HG03457 (cell line): ENCODE measurements at regions not wholly inside any gene's neighbourhood (a gene's known extent, or its start where the extent isn't known, plus 50 kb on each side); places are given as distances from the start of the nearest gene placed in this dataset.

Experiments used
- ATAC-seq: cut with Tn5 transposase; IDR thresholded peaks from one replicate; pipeline ENCODE4 v1.9.1; 2021; ENCODE audit warnings: moderate number of reproducible peaks; ENCODE audit not compliant: unreplicated experiment

DNA sequence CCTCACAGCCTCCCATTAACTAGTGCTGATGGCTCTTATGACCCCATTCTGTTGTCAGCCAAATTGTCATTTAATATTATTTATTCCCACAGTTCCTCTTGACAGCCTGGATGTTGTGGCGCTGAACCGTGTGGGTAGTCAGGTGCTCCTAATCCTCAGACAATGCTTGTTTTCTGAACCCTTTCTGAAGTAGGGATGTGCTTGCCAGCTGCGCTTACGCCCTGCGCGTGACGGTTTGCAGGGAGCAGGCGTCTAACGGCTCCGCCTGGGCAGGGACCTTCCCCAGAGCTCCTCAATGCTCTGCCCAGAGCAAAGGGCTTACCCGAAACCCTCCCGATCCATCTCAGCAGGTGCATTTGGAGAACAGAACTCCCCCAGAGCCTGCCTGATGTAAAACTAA is 358.2 kb upstream of the MYT1L start:
- ATAC-seq, result no peak

DNA sequence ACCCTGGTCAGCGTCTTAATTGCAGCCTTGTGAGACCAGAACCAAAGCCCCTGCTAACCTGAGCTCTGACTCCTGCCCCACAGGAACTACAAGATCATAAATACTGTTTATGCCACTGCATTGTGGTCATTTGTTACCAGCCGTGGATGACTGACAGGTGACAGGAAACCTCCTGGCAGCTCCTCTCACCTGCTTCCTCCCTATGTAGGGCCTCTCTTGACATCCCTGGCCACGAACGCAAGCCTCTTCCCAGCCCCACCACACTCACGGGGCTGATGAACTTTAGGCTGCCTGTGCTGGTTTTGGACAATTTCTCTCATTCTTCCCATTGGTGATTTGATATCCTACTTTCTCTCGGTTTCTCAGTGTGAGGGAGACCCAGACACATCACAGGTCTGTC is 357.2 kb upstream of the MYT1L start:
- ATAC-seq, result no peak

DNA sequence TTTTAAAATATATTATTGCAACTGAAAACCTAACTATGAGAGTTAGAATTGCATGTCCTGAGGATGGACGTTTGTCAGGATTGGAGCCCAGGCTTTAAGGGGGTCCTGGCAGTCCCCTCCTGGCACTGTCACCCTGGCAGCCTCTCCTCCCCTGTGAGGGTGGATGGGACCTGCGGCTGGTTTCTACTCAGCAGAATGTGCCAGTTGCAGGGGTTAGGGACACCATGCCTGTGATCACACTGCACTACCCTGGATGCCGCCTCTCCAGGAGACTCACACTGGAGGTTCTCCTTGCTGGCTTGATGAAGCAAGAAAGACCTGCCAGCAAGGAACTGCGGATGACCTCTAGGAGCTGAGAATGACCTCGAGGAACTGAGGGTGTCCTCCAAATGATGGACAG is 356.7 kb upstream of the MYT1L start:
- no peak for ATAC-seq

DNA sequence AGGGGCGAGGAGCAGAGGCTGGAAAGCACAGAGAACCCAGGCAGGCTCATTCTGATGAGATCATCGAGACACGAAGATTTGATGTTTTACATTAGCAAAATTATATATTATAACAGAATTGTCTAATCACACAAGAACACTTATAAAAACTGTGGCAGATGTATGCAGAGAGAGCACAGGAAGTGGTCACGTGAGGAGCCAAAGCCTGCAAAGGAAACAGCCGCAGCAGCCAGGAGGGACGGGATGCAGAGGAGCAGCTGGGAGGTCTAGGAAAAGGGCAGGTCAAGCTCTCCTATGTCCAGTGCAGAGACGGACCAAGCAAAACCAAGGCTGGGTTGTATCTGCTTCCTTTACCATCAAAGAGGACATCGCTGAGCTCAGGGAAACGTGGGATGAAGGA is 355.1 kb upstream of the MYT1L start:
- no peak for ATAC-seq

DNA sequence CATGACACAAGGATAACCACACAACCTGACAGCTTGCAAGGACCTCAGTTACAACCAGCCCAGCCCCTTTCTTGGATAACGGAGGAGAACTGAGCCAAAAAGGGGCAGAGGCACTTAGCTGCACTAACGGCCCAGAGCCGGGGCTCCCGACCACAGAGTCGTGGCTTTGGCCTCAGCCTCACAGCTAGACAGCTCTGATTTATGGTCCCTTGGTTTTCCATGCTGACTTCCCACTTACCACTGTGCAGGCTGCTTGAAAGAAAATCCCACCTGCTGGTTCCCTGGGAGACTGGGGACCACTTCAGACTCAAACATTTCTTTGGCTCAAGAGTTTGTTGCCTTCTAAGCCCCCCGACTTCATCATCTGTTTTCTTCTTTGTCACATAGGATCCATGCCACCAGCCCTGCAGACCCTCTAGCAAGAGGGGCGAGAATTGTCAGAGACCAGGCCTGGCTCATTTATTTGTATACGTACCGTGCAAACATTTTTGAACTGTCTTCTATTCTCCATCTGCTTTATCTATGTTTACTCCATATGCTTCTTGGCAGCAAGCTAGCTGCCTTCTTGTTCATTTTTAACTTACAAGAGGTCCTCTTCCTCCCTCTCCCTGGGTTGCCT is 352.6 kb upstream of the MYT1L start:
- ATAC-seq, result no peak

DNA sequence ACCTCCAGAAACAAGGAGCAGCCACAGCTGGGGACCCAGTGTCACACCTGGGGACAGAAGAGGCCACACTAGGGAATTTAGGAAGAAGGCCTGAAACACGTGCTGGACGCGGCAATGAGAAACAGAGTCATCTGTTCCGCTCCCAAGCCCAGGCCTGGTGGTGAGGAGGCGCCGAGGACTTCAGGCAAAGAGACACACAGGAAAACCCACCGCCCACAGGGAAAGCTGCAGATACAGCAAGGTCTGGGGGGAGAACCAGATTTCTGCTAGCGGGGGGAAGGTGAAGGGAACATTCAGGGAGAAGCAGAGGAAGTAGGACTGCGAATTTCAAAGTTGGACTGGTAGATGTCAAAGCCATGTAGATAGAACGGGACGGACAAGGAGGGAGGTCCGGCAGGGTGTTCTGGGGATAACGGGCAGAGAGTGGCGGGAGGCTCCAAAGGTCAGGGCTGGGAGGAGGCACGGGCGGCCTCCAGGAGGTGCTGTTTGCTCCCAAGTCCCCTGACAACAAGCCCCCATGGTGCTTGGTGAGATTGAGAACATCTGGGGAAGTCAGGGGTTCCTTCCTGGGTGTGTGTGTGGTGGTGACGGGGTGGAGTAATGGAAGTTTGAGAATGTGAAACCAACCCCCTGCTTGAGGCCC is 351.7 kb upstream of the MYT1L start:
- ATAC-seq, result no peak

DNA sequence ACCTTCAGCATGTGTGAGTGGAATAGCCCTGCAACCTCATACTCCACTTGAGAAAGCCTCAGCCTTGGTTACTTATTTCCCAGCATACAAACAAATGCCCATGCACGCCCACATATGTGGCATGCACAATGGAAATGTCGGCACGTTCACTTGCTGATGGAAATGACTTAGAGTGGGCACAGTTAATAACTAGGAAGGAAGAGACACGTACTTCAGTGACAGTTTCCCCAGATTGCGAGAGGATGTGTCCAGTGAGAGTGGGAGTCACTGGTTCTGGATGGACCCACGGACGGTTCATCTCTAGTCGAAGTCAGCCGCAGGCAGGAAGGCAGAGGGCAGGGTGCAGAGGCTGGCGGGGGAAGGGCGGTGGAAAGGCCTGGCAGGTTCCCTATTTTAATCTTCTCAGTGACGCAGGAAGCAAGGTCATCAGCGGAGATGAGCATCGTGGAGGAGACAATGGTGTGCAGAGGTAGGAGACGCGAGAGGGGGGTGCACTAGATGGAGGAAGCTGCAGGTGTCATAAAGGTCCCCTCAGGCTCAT is 350.7 kb upstream of the MYT1L start:
- ATAC-seq, result no peak

DNA sequence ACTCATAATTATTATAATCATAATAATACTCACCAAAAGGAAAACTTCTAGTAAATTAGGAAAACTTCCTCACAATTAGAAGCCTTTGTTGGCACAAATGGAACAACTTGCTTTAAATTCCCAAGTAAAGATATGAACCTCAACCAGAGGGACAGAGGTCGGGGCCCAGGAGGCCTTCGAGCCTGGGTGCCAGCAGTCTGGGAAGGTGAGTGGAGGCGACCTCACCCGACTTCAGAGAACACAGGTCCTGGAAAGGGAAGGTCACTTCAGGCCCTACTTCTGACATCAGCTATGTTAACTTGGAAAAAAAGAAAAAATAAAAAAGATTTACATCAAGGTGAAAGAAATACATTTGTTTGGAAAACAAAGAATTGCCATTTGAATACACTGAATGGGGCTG is 350.0 kb upstream of the MYT1L start:
- ATAC-seq, result no peak

DNA sequence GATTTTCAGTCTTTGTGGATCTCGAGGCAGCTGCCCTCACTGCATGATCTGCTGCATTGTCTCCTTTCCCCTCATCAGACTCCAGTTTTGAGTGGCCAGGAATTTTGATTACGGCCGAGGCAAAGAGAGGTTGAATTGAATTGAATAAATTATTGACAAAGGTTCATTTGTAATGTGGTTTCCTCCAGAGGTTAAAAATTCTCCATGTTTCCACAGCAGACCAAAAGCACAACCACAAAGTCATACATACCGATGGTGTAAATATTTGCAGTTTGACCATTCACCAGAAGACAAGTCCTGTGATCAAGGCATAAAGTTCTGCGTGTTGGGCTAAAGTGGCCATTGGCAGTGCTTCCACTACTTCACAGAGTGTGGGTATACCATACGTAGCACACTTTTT is 343.8 kb upstream of the MYT1L start:
- no peak for ATAC-seq

DNA sequence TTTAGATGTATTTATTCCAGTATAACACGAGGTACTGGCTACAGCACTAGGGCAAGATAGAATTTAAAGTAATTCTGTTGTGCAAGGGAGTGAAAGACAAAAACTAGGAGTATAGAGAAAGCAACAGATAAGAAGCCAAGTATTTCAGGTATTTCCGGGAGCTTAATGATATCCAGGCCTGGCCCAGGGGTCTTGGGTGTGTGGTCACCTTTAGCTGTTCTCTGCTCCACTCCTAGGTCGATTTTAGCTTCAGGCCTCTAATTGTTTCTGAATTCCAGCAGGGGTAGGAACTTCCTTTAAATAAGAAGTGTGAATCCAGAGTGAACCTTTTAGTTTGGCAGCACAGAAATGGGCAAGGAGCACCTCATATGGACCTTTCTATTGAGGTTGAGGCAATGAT is 342.3 kb upstream of the MYT1L start:
- ATAC-seq, result no peak

DNA sequence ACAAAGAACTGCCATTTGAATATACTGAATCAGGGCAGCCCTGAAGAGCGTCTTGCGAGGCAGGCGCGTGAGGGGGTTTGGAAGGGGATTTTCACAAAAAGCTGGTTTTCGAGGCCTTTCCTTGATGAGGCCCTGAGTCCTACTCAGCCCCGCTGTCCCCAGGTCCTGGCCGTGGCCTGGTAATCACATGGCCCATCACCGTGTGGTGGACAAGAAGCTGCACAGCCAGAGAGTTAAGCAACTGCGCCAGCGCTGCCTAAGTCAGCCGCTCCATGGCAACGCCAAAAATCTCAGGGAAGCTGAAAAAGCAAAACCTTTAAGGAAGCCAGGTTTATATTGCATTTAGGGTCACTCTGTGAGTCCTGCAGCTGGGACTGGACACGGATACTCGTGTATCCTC is 341.2 kb upstream of the MYT1L start:
- no peak for ATAC-seq

DNA sequence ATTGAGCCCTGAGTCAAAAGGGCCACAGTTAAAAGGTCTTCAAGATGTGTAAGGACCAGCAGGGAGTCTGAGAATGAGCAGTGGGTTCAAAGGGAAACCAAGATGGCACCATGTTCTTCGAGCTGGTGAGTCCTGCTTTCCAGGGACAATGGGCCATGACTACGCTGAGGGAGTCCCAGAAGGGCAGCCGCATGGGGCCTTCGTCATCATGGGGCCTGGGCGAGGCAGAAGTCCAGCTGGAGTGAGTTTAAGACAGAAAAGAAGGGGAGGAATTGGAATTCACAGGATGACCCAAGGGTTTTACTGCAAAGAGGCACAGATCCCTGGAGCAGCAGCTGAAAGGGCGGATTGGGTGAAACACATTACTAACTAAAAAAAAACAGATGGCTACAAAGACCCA is 340.8 kb upstream of the MYT1L start:
- no peak for ATAC-seq

DNA sequence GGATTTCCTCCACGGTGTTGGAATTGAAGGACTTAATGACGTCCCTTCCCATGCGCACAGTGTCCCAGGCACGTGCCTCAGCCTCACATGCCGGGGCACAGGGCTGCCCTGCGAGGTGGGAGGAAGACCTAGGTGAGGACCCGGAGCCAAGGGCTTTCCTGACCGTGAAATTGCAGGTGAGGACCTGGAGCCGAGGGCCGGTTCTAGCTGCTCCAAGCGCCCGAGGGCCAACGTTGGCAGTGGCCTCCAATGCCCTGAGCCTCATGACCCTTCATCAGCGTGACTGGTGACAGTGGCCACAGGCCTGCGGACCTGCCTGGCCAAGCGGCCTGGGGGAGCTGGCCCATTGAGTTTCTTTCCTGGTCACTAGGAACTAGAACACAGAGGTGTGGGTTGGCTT is 338.2 kb upstream of the MYT1L start:
- ATAC-seq, result no peak

DNA sequence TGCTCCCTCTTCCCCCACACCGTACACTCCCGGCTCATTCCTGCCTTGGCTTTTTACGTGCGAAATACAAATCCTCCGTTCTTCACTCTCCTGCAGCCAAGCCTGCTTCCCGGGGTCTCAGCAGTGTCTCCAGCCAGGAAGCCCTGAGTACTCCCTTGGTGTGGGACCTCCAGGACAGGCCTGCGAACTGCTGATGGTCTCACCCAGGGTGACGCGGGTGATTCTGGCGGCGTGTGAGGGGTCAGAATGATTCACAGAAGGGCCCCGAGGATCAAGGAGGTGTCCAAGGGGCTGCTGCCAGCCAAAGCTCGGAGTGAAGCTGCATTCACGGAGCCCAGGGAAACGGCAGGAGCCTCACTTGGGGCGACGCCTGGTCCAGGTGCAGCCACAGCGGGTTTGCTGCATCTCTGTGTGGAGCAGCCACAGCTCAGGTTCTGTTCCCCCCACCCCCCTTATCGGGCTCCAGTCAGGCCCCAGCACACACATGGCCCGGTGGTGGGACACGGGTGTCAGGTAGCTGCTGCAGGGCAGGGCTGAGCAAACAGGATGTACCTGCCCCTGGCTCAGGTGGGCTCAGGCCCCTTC is 337.7 kb upstream of the MYT1L start:
- ATAC-seq, result no peak

DNA sequence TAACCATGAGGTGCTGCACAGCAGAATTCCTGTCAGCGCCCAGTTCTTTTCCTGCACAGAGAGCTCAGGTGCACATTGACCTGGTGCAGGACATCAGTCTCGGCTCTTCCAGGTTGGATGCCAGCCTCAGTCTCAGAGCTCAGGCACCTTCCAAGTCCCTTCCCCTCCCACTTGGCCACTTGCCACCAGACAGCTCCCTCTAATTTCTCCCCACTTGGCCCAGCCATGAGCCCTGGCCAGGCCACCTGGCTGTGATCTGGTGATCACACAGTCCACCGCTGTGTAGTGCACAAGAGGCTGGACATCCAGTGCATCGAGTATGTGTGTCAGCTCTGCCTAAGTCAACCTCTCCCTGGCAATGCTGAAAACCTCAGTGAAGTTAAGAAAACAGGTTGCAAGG is 336.6 kb upstream of the MYT1L start:
- no peak for ATAC-seq

DNA sequence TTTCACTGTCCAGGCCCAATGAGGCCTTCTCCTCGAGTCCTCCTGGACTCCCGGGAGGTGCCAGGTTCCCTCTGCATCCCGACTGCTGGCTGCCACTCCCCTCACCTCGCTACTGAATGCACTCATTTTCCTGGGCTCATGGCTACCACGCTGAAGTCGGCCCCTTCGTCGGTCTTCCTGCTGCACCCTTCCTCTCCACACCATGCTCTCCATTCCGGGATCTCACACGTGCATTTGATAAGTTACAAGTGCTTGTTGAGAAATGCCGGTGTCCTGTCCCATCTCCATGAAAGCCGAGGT is 334.7 kb upstream of the MYT1L start:
- ATAC-seq, result no peak

DNA sequence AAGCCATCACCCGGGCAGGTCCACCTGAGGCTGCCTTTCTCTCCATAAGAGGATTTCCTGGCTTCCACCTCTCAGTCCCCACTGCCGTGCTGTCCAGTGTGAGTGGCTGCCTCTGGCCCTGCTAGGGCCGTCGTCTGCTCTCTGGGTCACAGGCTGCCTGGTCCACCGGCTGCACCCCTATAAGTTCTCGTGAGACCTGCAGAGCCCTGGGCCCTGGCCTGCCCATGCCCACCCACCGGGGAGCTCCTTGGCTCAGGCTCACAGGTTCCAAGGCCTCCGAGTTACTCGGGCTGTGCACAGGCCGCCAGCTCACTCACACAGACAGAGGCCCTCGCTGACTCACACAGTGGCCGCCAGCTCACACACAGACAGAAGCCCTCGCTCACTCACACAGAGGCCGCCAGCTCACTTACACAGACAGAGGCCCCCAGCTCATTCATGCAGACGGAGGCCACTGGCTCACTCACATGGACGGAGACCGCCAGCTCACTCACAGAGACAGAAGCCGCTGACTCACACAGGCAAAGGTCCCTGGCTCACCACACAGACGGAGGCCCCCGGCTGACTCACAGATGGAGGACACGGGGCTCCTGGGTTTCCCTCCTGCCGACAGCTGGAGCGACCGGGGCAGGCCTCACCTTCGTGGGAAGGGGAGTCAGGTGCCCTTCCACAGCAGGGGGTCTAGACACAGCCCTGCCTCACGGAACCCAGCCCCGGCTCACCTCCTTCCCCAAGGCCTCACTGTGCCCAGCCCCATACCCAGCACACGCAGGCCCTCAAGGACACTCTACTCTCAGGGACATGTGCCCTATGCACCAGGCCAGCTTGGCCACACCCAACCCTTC is 334.1 kb upstream of the MYT1L start:
- no peak for ATAC-seq

DNA sequence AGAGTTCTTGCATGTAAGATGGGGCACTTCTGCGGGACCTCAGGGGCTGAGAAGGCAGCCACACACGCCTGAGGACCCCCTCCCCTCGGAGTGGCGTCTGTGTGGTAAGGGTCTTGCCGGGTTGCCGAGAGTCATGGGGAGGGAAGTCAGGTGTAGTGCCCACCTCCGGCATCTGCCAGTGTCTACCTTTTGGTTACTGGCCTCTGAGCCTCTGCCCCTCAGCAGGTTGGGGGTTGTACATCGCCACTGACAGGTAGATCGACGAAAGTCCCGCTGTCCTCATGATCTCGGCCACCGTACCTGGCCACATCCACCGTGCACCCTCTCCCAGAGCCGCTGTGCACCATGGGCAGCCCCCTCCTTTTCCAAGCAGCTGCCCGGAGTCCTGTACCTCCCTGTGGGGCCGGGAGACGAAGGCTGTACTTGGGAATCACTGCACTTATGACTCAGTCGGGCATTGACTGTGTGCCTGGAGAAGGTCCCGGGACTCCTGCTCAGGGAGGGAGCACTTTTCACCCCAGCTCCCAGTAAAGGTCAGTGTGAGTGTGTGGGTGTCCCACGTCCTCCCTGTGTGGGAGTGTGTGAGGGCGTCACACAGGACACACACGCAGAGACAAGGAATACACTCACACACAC is 332.4 kb upstream of the MYT1L start:
- no peak for ATAC-seq

DNA sequence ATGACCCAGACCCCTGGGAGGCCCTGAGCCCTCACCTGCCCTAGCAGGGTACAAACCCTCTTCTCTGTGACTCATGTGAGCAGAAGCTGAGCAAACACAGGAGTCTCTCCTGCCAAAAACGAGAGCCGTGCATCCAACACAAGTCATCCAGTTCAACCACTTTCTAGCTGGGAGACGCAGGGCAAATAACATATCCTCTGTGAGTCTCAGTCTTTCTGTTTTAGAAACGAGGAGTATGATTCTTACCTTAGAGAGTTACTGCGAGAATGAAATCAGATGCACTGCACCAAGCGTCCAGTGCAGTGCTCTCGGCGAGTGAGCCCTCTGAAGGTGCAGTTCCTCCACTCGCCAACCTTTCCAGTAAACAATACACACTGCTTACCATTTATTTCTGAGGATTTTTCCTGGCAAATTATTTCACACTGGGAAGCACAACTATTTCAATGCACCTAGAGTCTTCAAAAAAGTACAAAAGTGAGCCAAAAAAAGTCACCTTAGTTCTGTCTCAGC is 331.8 kb upstream of the MYT1L start:
- ATAC-seq, result no peak

DNA sequence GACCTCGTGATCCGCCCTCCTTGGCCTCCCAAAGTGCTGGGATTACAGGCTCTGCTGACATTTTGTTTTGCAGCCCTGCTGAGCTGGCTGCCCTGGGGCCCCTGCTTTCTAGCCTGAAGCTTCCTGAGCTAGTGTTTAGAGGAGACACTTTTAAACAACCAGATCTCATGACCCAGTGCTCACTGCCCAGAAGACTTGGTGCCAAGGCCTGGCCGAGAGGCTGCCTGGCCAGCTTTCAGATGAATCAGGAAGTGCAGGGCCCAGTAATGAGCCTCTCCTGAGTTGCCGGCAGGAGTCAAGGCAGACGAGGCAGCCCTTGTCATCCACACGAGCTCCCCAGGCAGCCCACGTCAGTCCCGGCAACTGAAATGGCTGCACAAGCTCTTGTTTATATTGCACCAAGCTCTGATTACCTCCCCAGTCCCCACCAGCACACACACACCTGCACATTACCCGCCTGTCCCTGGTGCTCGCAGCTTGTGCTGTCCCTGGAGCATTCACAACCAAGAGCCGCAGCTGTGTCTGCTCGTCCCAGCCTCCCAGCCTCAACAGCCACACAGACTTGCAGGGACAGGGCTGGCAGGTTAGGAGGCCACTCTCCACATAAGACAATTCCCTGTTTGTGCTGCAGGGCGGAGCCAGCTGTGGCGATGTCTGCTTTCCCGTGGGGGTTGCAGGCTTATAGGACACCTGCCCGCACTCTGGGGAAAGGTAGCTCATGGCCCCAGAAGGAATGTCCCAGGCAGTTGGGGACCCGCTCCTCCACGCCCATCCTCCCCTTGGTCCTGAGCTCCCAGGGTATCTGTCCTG is 331.2 kb upstream of the MYT1L start:
- no peak for ATAC-seq
